NCI-H345 treated with DMSO at 0.1 percent for 48 hours (cell line): ENCODE measurements at regions not wholly inside any gene's neighbourhood (a gene's known extent, or its start where the extent isn't known, plus 50 kb on each side); places are given as distances from the start of the nearest gene placed in this dataset.
"Not testable (repeated sequence)": the region's sequence is repeated elsewhere in the genome, so short reads cannot be mapped to it uniquely, and the experiment has no call there.

Experiments
- DNase-seq: peaks from one replicate; lab custom pipeline; 2025; ENCODE audit not compliant: unreplicated experiment; lab: John Stamatoyannopoulos, UW

GRCh38 chr7:87007038-87007437 is 52.4 kb downstream of the ELAPOR2 start:
- no peak for DNase-seq

- no peak for DNase-seq
Observed at GRCh38 chr7:87004956-87005355, 54.5 kb downstream of the ELAPOR2 start.

GRCh38 chr7:87003872-87004798 is 55.3 kb downstream of the ELAPOR2 start:
- DNase-seq = no peak

GRCh38 chr7:87001214-87001613 is 58.2 kb downstream of the ELAPOR2 start:
- no peak for DNase-seq

- DNase-seq = no peak
Observed at GRCh38 chr7:87000344-87000743, 59.1 kb downstream of the ELAPOR2 start.

- DNase-seq = no peak
Observed at GRCh38 chr7:86999750-87000149, 59.7 kb downstream of the ELAPOR2 start.

- no peak for DNase-seq
Observed at GRCh38 chr7:86995814-86996213, 63.6 kb downstream of the ELAPOR2 start.

- DNase-seq = no peak
Observed at GRCh38 chr7:86995052-86995725, 64.3 kb downstream of the ELAPOR2 start.

- DNase-seq = no peak
Observed at GRCh38 chr7:86991771-86992191, 67.7 kb downstream of the ELAPOR2 start.

GRCh38 chr7:86991093-86991769 is 68.2 kb downstream of the ELAPOR2 start:
- DNase-seq = no peak

GRCh38 chr7:86989407-86989806 is 70.0 kb downstream of the ELAPOR2 start:
- no peak for DNase-seq

- not testable (repeated sequence) for DNase-seq
Observed at GRCh38 chr7:86987834-86988233, 71.6 kb downstream of the ELAPOR2 start.

GRCh38 chr7:86987358-86987757 is 72.1 kb downstream of the ELAPOR2 start:
- DNase-seq = not testable (repeated sequence)

GRCh38 chr7:86985342-86985741 is 74.1 kb downstream of the ELAPOR2 start:
- DNase-seq = not testable (repeated sequence)

- not testable (repeated sequence) for DNase-seq
Observed at GRCh38 chr7:86983654-86984053, 75.8 kb downstream of the ELAPOR2 start.

- DNase-seq = not testable (repeated sequence)
Observed at GRCh38 chr7:86981937-86982336, 77.5 kb downstream of the ELAPOR2 start.

- no peak for DNase-seq
Observed at GRCh38 chr7:86981127-86981526, 78.3 kb downstream of the ELAPOR2 start.

GRCh38 chr7:86980223-86980622 is 79.2 kb downstream of the ELAPOR2 start:
- DNase-seq = no peak

GRCh38 chr7:86978808-86979506 is 80.5 kb downstream of the ELAPOR2 start:
- DNase-seq = no peak

- DNase-seq = no peak
Observed at GRCh38 chr7:86976958-86977357, 82.5 kb downstream of the ELAPOR2 start.

GRCh38 chr7:86975914-86976313 is 83.5 kb downstream of the ELAPOR2 start:
- DNase-seq = no peak
